Heart right ventricle (tissue), 16 donors: ENCODE measurements at regions not wholly inside any gene's neighbourhood (a gene's known extent, or its start where the extent isn't known, plus 50 kb on each side); places are given as distances from the start of the nearest gene placed in this dataset.

ENCODE experiments used
- ATAC-seq, 8 donors: fragments of 200-7000 bp; cut with Tn5 transposase; one replicate each; pipeline ENCODE4 v1.9.1; 2020; ENCODE audit warnings: mild to moderate bottlenecking in 8 of 8, moderate library complexity in 8 of 8, moderate number of reproducible peaks in 1 of 8
- DNase-seq, 2 donors: peaks; one replicate each; pipeline ENCODE4 v3.0.0-alpha.2; 2020
- H3K27ac ChIP-seq, 10 donors: fragments of 200-600 bp; sonication (generic) in 2 of 10; one replicate each; pipeline versions ENCODE4 v1.5.0 to v1.8.0; 2020 to 2022; ENCODE audit warnings: mild to moderate bottlenecking in 3 of 10
- H3K27me3 ChIP-seq, 7 donors: fragments of 200-600 bp; one replicate each; pipeline ENCODE4 v1.8.0; 2021 to 2022; ENCODE audit warnings: mild to moderate bottlenecking in 2 of 7
- H3K36me3 ChIP-seq, 9 donors: fragments of 200-600 bp; sonication (generic) in 1 of 9; one replicate each; pipeline versions ENCODE4 v1.5.0 to v1.8.0; 2020 to 2022; ENCODE audit warnings: mild to moderate bottlenecking in 2 of 9
- H3K4me1 ChIP-seq, 9 donors: fragments of 200-600 bp; sonication (generic) in 1 of 9; one replicate each; pipeline versions ENCODE4 v1.5.0 to v1.8.0; 2020 to 2022; ENCODE audit warnings: mild to moderate bottlenecking in 4 of 9
- H3K4me3 ChIP-seq, 10 donors: fragments of 200-600 bp; sonication (generic) in 2 of 10; one replicate each; pipeline versions ENCODE4 v1.5.0 to v1.8.0; 2020 to 2022; ENCODE audit warnings: mild to moderate bottlenecking in 7 of 10, moderate library complexity in 2 of 10
- H3K9me3 ChIP-seq, 11 donors: fragments of 200-600 bp in 10 of 11; sonication (generic) in 2 of 11; one replicate each; pipeline versions ENCODE4 v1.5.0 to v1.8.0; 2013 to 2022; ENCODE audit warnings: mild to moderate bottlenecking in 2 of 11, control low read depth in 1 of 11, moderate library complexity in 1 of 11
- CTCF ChIP-seq, 9 donors: fragments of 200-600 bp; sonication (generic) in 2 of 9; IDR thresholded peaks; one replicate each; pipeline versions ENCODE4 v1.5.0 to v1.8.0; 2021 to 2022; ENCODE audit warnings: antibody characterized with exemption in 9 of 9, mild to moderate bottlenecking in 5 of 9, moderate library complexity in 1 of 9
- WGBS, 2 donors: extraction: QIAGEN DNeasy Blood & Tissue Kit; methylation state at CpG; one replicate each; pipeline ENCODE4 v1.1.7; 2013; ENCODE audit warnings: inconsistent platforms in 1 of 2; 5-methylcytosine and 5-hydroxymethylcytosine counted together
- intact Hi-C, 10 donors: fragments of 100-400 bp; cut with DNase I; formaldehyde crosslinking; loops; one replicate each; pipeline versions ENCODE4 v1.11.1 to v1.14.2; 2022
- donor health status: Arrhythmogenic right ventricular cardiomyopathy.
- donor health status: ischemic (EF 13 %, LVEDD 7.1; RV severe dilation, severe dysfunction).
- donor health status: healthy with polysubstance abuse.
- donor health status: DM: no; HTN: yes; CAD: no.
- donor health status: DM: no; HTN: no; CAD: no.
- donor health status: ischemic (EF 25% LVEDD 6.9; RV normal size, moderate dysfunction).
- donor health status: ischemic (EF 25% LVEDD 5.7; RV mildly dilated, moderate dysfunction).
- donor health status: healthy.
- donor health status: DM: yes; HTN: yes; CAD: no.
- donor health status: Ischemic cardiomyopathy.
- donor health status: ischemic (EF 35%, LVEDD 5.7; RV mildly dilated, moderate dysfunction).
- donor health status: nonischemic (EF 11% LVEDD 7.7; RV severe dilation, severe dysfunction).
- donor health status: DM: yes; HTN: yes; CAD: no.
- donor health status: PGD.
- donor health status: ischemic (EF 29% LVEDD 5.4; RV normal size, mild dysfunction).
- donor health status: nonischemic (EF 23%, LVEDD 6.1; RV moderate dilation, normal function).

- Histone ChIP-seq H3K4me3 (no peak overlapping the region), H3K36me3 (no peaks in the 10 kb centered on the region), H3K4me1 (peaks cover 0 to 5% (median 3%) of the 10 kb centered on the region in 9 donors), H3K27me3 (no peaks in the 10 kb centered on the region), H3K27ac (no peak overlapping the region), H3K9me3 (no peaks in the 10 kb centered on the region)
- DNase-seq, result no peak
- 96 to 97% methylated on average over 2 of the region's 2 CpGs for WGBS, 2 donors
- intact Hi-C loops, result no loop called here
- TF ChIP-seq CTCF (IDR thresholded peaks at IDR 0.05), result no peak
- no peak for ATAC-seq
Measured at GRCh38 chr7:17244786-17245185, 53.7 kb upstream of the AHR start.

- no peaks in the 10 kb centered on the region for H3K4me1 ChIP-seq
- no peaks in the 10 kb centered on the region for H3K27me3 ChIP-seq
- H3K9me3 ChIP-seq, result peaks cover 0 to under 1% (median 0%) of the 10 kb centered on the region in 11 donors
- WGBS, 2 donors, result 78 to 79% methylated on average over 6 of the region's 6 CpGs
- H3K4me3 ChIP-seq, result no peak overlapping the region
- no peaks in the 10 kb centered on the region for H3K36me3 ChIP-seq
- DNase-seq (no peak), ATAC-seq (no peak)
- no peak overlapping the region for H3K27ac ChIP-seq
- intact Hi-C loops, result no loop called here
- no peak for TF ChIP-seq CTCF (IDR thresholded peaks at IDR 0.05)
Measured at GRCh38 chr7:17247357-17247756, 51.1 kb upstream of the AHR start.

GRCh38 chr7:17248527-17248926 is 49.9 kb upstream of the AHR start:
- Histone ChIP-seq H3K36me3 (no peaks in the 10 kb centered on the region), H3K9me3 (peaks cover 0 to 5% (median 0%) of the 10 kb centered on the region in 11 donors), H3K27ac (no peak overlapping the region), H3K27me3 (no peaks in the 10 kb centered on the region), H3K4me3 (no peak overlapping the region), H3K4me1 (no peaks in the 10 kb centered on the region)
- intact Hi-C loops, result no loop called here
- ATAC-seq, result no peak
- no peak for DNase-seq
- no peak for TF ChIP-seq CTCF (IDR thresholded peaks at IDR 0.05)
- WGBS, 2 donors, result 92 to 95% methylated on average over 2 of the region's 2 CpGs
